ENCODE measurements at regions not wholly inside any gene's neighbourhood (a gene's known extent, or its start where the extent isn't known, plus 50 kb on each side); places are given as distances from the start of the nearest gene placed in this dataset.

- no peaks in the 10 kb centered on the region for H3K9me3 ChIP-seq (ENCODE audit: control insufficient read depth in 1 of 2, insufficient read depth in 1 of 2, low read depth in 1 of 2, low read length in 2 of 2)
- CTCF ChIA-PET: no interaction called here
- H3K4me3 ChIP-seq (replicated peaks in 1 of 2; ENCODE audit: low read depth in 1 of 2, low read length in 2 of 2): no peak overlapping the region
- no peak overlapping the region for H3K9ac ChIP-seq (ENCODE audit: low read length)
- ATAC-seq (no peak), DNase-seq (ENCODE audit: low read depth, low spot score) (no peak)
- no peaks in the 10 kb centered on the region for H3K36me3 ChIP-seq (ENCODE audit: control insufficient read depth in 1 of 2, insufficient read depth in 2 of 2, low read length in 2 of 2)
- no peak for TF ChIP-seq POLR2A (IDR thresholded peaks at IDR 0.05; ENCODE audit: borderline replicate concordance, extremely low read depth, insufficient read depth, insufficient read length)
- TF ChIP-seq ZFX (IDR thresholded peaks at IDR 0.05): no peak
- no peak for TF ChIP-seq MAX (IDR thresholded peaks at IDR 0.05)
- TF ChIP-seq SP1 (IDR thresholded peaks at IDR 0.05; ENCODE audit: low read depth): no peak
- TF ChIP-seq EZH2 (IDR thresholded peaks at IDR 0.05): no peak
- TF ChIP-seq SRF (IDR thresholded peaks at IDR 0.05; ENCODE audit: low read depth): no peak
- TF ChIP-seq RAD21 (IDR thresholded peaks at IDR 0.05; ENCODE audit: low read depth): no peak
- H3K27me3 ChIP-seq (ENCODE audit: insufficient read depth, low read length): no peaks in the 10 kb centered on the region
- no peaks in the 10 kb centered on the region for H3K9me2 ChIP-seq (ENCODE audit: insufficient read depth)
- H3K4me2 ChIP-seq (ENCODE audit: low read length): no peak overlapping the region
- RAD21 ChIA-PET (ENCODE audit: low non-redundant PET in 1 of 2, low total read pairs in 2 of 2, uncharacterized antibody in 2 of 2, unreplicated experiment in 2 of 2): no interaction called here
- H2AFZ ChIP-seq (ENCODE audit: low read depth, low read length, poor library complexity, severe bottlenecking): no peak overlapping the region
- no peaks in the 10 kb centered on the region for H4K20me1 ChIP-seq (ENCODE audit: insufficient read depth)
- POLR2A ChIA-PET: no interaction called here
- no peak overlapping the region for H3K27ac ChIP-seq (ENCODE audit: low read depth, low read length)
- no TSS peak for BruUV-seq (replicated peaks)
- intact Hi-C loops (cut with micrococcal nuclease): loop anchor here (10.0 kb wide), 1 partner anchor 64 kb away; no protein-coding TSS in a partner anchor
- H3K4me1 ChIP-seq (ENCODE audit: control insufficient read depth in 1 of 2, insufficient read depth in 2 of 2, low read length in 2 of 2): no peaks in the 10 kb centered on the region
- no peaks in the 10 kb centered on the region for H3K79me2 ChIP-seq (ENCODE audit: insufficient read depth, low read length)
Measured at GRCh38 chr9:108300306-108301287, 555.2 kb downstream of the ACTL7B start.

- ChIA-PET POLR2A (no interaction called here), RAD21 (ENCODE audit: low non-redundant PET in 1 of 2, low total read pairs in 2 of 2, uncharacterized antibody in 2 of 2, unreplicated experiment in 2 of 2) (interaction anchor here in 1 of 2 experiments (0.6 kb wide), 1 partner anchor 71 kb away, joined by 4 read pairs; no protein-coding TSS in a partner anchor), CTCF (no interaction called here)
- no peaks in the 10 kb centered on the region for H3K9me2 ChIP-seq (ENCODE audit: insufficient read depth)
- H3K4me3 ChIP-seq (replicated peaks in 1 of 2; ENCODE audit: low read depth in 1 of 2, low read length in 2 of 2): no peak overlapping the region
- intact Hi-C loops (cut with micrococcal nuclease): no loop called here
- no peak overlapping the region for H3K27ac ChIP-seq (ENCODE audit: low read depth, low read length)
- H3K4me1 ChIP-seq (ENCODE audit: control insufficient read depth in 1 of 2, insufficient read depth in 2 of 2, low read length in 2 of 2): no peaks in the 10 kb centered on the region
- no peak overlapping the region for H2AFZ ChIP-seq (ENCODE audit: low read depth, low read length, poor library complexity, severe bottlenecking)
- no peaks in the 10 kb centered on the region for H3K79me2 ChIP-seq (ENCODE audit: insufficient read depth, low read length)
- no peaks in the 10 kb centered on the region for H4K20me1 ChIP-seq (ENCODE audit: insufficient read depth)
- no peak overlapping the region for H3K9ac ChIP-seq (ENCODE audit: low read length)
- ATAC-seq (no peak), DNase-seq (ENCODE audit: low read depth, low spot score) (no peak)
- no peaks in the 10 kb centered on the region for H3K9me3 ChIP-seq (ENCODE audit: control insufficient read depth in 1 of 2, insufficient read depth in 1 of 2, low read depth in 1 of 2, low read length in 2 of 2)
- no peaks in the 10 kb centered on the region for H3K36me3 ChIP-seq (ENCODE audit: control insufficient read depth in 1 of 2, insufficient read depth in 2 of 2, low read length in 2 of 2)
- BruUV-seq (replicated peaks): no TSS peak
- H3K27me3 ChIP-seq (ENCODE audit: insufficient read depth, low read length): no peaks in the 10 kb centered on the region
- H3K4me2 ChIP-seq (ENCODE audit: low read length): no peak overlapping the region
- TF ChIP-seq CTCF (IDR thresholded peaks at IDR 0.05 in 2 of 3, conservative IDR thresholded peaks at IDR 0.05 in 1 of 3; ENCODE audit: borderline replicate concordance in 1 of 3, insufficient read depth in 1 of 3, low read depth in 2 of 3, low read length in 2 of 3): no peak
- no peak for TF ChIP-seq POLR2A (IDR thresholded peaks at IDR 0.05; ENCODE audit: borderline replicate concordance, extremely low read depth, insufficient read depth, insufficient read length)
- TF ChIP-seq JUND (IDR thresholded peaks at IDR 0.05): no peak
- no peak for TF ChIP-seq EGR1 (IDR thresholded peaks at IDR 0.05; ENCODE audit: low read depth)
- TF ChIP-seq POLR2AphosphoS5 (IDR thresholded peaks at IDR 0.05; ENCODE audit: low read depth, low read length): no peak
- TF ChIP-seq REST (IDR thresholded peaks at IDR 0.05; ENCODE audit: low read depth): no peak
- TF ChIP-seq CBX3 (IDR thresholded peaks at IDR 0.05; ENCODE audit: low read depth): no peak
- TF ChIP-seq YY1 (IDR thresholded peaks at IDR 0.05; ENCODE audit: extremely low read depth, insufficient replicate concordance, low read depth, low read length): no peak
- no peak for TF ChIP-seq ZNF274 (IDR thresholded peaks at IDR 0.05; ENCODE audit: low read depth, low read length)
- TF ChIP-seq SRF (IDR thresholded peaks at IDR 0.05; ENCODE audit: low read depth): no peak
Measured at GRCh38 chr9:108297073-108297472, 558.7 kb downstream of the ACTL7B start.

Data from HCT116 (cell line).